Left ventricle myocardium superior (tissue), 1 donor: ENCODE measurements at regions not wholly inside any gene's neighbourhood (a gene's known extent, or its start where the extent isn't known, plus 50 kb on each side); places are given as distances from the start of the nearest gene placed in this dataset.
A peak's percentile ranks its signal among the peaks of the same experiment; 100 is the strongest.

Experiments
- ATAC-seq: fragments of 200-7000 bp; cut with Tn5 transposase; one replicate; pipeline ENCODE4 v1.9.1; 2020; ENCODE audit warnings: mild to moderate bottlenecking, moderate library complexity
- DNase-seq: peaks from one replicate; pipeline ENCODE4 v3.0.0-alpha.2; 2020
- intact Hi-C: fragments of 100-400 bp; cut with micrococcal nuclease; formaldehyde crosslinking; loops from one replicate; pipeline ENCODE4 v1.11.0; 2022
- donor health status: DM: no; HTN: yes; CAD: no; lungs with severe emphysema.

- DNase-seq, result no peak
- no peak for ATAC-seq
- intact Hi-C loops, result no loop called here
These were observed 92.6 kb upstream of the TRPC3 start for GRCh38 chr4:122044501-122044900.

- peak; percentile 74 for ATAC-seq
- intact Hi-C loops, result no loop called here
- no peak for DNase-seq
These were observed 89.5 kb upstream of the TRPC3 start for GRCh38 chr4:122041312-122041711.

GRCh38 chr4:122038896-122039295 is 87.0 kb upstream of the TRPC3 start:
- no peak for DNase-seq
- intact Hi-C loops, result no loop called here
- no peak for ATAC-seq

GRCh38 chr4:122034619-122035018 is 82.8 kb upstream of the TRPC3 start:
- intact Hi-C loops, result no loop called here
- no peak for ATAC-seq
- DNase-seq, result no peak

GRCh38 chr4:122027203-122027602 is 75.3 kb upstream of the TRPC3 start:
- intact Hi-C loops, result no loop called here
- DNase-seq (no peak), ATAC-seq (no peak)

- intact Hi-C loops, result no loop called here
- DNase-seq (no peak), ATAC-seq (peak; percentile 38)
These were observed 65.4 kb upstream of the TRPC3 start for GRCh38 chr4:122017296-122017695.

- ATAC-seq (peak; percentile 44), DNase-seq (no peak)
- intact Hi-C loops, result no loop called here
These were observed 63.3 kb upstream of the TRPC3 start for GRCh38 chr4:122015203-122015602.

GRCh38 chr4:122012735-122013134 is 60.9 kb upstream of the TRPC3 start:
- DNase-seq (no peak), ATAC-seq (no peak)
- intact Hi-C loops, result no loop called here

GRCh38 chr4:122010610-122011009 is 58.8 kb upstream of the TRPC3 start:
- intact Hi-C loops, result no loop called here
- ATAC-seq (no peak), DNase-seq (no peak)

GRCh38 chr4:122009524-122009923 is 57.7 kb upstream of the TRPC3 start:
- ATAC-seq, result no peak
- no peak for DNase-seq
- intact Hi-C loops, result no loop called here

GRCh38 chr4:122007016-122007415 is 55.2 kb upstream of the TRPC3 start:
- no peak for DNase-seq
- ATAC-seq, result no peak
- intact Hi-C loops, result no loop called here

- intact Hi-C loops, result no loop called here
- DNase-seq (no peak), ATAC-seq (peak; percentile 48)
These were observed 53.4 kb upstream of the TRPC3 start for GRCh38 chr4:122005064-122005755.

- ATAC-seq (no peak), DNase-seq (no peak)
- intact Hi-C loops, result no loop called here
These were observed 51.5 kb upstream of the TRPC3 start for GRCh38 chr4:122003335-122003734.
